A673 (cell line): ENCODE measurements at regions not wholly inside any gene's neighbourhood (a gene's known extent, or its start where the extent isn't known, plus 50 kb on each side); places are given as distances from the start of the nearest gene placed in this dataset.

Experiments
- BruUV-seq: library from RNA; stranded (reverse); fragments of 400-500 nt; replicated peaks from 2 replicates; lab custom pipeline; 2021; lab: Mats Ljungman, UMichigan
- CTCF ChIA-PET: fragments of 300-600 bp; sonication (Branson Sonifier 250); formaldehyde crosslinking; loops from one replicate; lab custom pipeline; 2022; ENCODE audit warnings: antibody characterized with exemption; lab: Charles Lee
- POLR2A ChIA-PET: fragments of 300-600 bp; sonication (Branson Sonifier 250); formaldehyde crosslinking; loops from one replicate; lab custom pipeline; 2022; ENCODE audit warnings: antibody characterized with exemption; ENCODE audit not compliant: low non-redundant PET; lab: Charles Lee
- DNase-seq: peaks from one replicate; pipeline ENCODE4 v3.0.0-alpha.2; 2015; ENCODE audit warnings: low spot score
- H3K27ac ChIP-seq: fragments of 200-600 bp; sonication (generic); 2 replicates; pipeline ENCODE4 v1.5.1; 2016; ENCODE audit warnings: mixed run types, low read depth, mild to moderate bottlenecking, mixed read lengths, antibody characterized with exemption, low read length; ENCODE audit not compliant: poor library complexity, severe bottlenecking
- H3K27me3 ChIP-seq: fragments of 200-600 bp; sonication (generic); replicated peaks from 2 replicates; pipeline ENCODE4 v1.6.1; 2017; ENCODE audit warnings: mixed run types, low read depth, mild to moderate bottlenecking, mixed read lengths, antibody characterized with exemption, low read length; ENCODE audit not compliant: insufficient read depth, poor library complexity
- H3K36me3 ChIP-seq: fragments of 200-600 bp; sonication (generic); 2 replicates; pipeline ENCODE4 v1.6.1; 2016; ENCODE audit warnings: mixed run types, mild to moderate bottlenecking, mixed read lengths, antibody characterized with exemption, low read length; ENCODE audit not compliant: insufficient read depth, poor library complexity, severe bottlenecking
- H3K4me1 ChIP-seq: fragments of 200-600 bp; sonication (generic); 2 replicates; pipeline ENCODE4 v1.6.1; 2017; ENCODE audit warnings: mixed run types, mild to moderate bottlenecking, mixed read lengths, antibody characterized with exemption, low read length; ENCODE audit not compliant: insufficient read depth, poor library complexity, severe bottlenecking
- H3K4me3 ChIP-seq: fragments of 200-600 bp; sonication (generic); 2 replicates; pipeline ENCODE4 v1.5.1; 2016; ENCODE audit warnings: low read depth, mixed run types, mild to moderate bottlenecking, mixed read lengths, low read length; ENCODE audit not compliant: poor library complexity, severe bottlenecking
- H3K9me3 ChIP-seq: fragments of 200-600 bp; sonication (generic); 2 replicates; pipeline ENCODE4 v1.6.1; 2016; ENCODE audit warnings: mixed run types, low read depth, mild to moderate bottlenecking, mixed read lengths, antibody characterized with exemption, low read length; ENCODE audit not compliant: poor library complexity, severe bottlenecking
- EZH2 ChIP-seq: fragments of 200-600 bp; sonication (generic); IDR thresholded peaks from 2 replicates; pipeline ENCODE4 v1.6.1; 2017; ENCODE audit warnings: borderline replicate concordance, low read depth, mild to moderate bottlenecking, mixed read lengths, antibody characterized with exemption, low read length; ENCODE audit not compliant: poor library complexity, severe bottlenecking
- intact Hi-C: fragments of 100-400 bp; cut with micrococcal nuclease; formaldehyde crosslinking; loops from one replicate; pipeline ENCODE4 v1.10.0; 2022; ENCODE audit not compliant: unreplicated experiment
- TF ChIP-seq, protein P1 (sequence below): fragments of 300-800, 200-600 bp; sonication (generic); conservative IDR thresholded peaks from 2 replicates; pipeline ENCODE4 v1.5.1; 2017; ENCODE audit warnings: low read depth, mild to moderate bottlenecking, antibody characterized with exemption, low read length, moderate library complexity, mixed read lengths

DNA sequence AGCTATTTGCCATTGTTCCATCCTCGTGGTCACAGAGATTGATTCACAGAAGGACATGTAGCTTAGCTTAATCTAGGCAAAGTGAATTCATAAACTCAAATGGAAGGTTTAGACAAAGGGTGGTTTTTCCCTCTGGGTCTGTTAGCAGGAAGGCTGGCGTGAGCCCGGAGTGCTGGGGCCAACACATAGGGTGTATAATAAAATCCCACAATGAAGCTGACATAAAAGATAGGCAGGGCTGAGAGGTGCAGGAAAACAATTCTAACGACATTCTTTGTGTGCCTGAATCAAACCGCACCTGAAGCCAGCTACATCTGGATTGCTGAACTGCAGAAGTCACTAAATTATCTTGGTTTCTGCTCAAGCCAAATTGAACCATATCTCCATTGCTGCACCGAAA lies 173.9 kb downstream of the MAF start:
- H3K9me3 ChIP-seq = peaks cover 2% of the 10 kb centered on the region
- no peak for TF ChIP-seq EZH2
- TF ChIP-seq, protein P1, sequence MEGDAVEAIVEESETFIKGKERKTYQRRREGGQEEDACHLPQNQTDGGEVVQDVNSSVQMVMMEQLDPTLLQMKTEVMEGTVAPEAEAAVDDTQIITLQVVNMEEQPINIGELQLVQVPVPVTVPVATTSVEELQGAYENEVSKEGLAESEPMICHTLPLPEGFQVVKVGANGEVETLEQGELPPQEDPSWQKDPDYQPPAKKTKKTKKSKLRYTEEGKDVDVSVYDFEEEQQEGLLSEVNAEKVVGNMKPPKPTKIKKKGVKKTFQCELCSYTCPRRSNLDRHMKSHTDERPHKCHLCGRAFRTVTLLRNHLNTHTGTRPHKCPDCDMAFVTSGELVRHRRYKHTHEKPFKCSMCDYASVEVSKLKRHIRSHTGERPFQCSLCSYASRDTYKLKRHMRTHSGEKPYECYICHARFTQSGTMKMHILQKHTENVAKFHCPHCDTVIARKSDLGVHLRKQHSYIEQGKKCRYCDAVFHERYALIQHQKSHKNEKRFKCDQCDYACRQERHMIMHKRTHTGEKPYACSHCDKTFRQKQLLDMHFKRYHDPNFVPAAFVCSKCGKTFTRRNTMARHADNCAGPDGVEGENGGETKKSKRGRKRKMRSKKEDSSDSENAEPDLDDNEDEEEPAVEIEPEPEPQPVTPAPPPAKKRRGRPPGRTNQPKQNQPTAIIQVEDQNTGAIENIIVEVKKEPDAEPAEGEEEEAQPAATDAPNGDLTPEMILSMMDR = no peak
- intact Hi-C loops = no loop called here
- no peaks in the 10 kb centered on the region for H3K4me1 ChIP-seq
- DNase-seq = no peak
- H3K27me3 ChIP-seq = no peaks in the 10 kb centered on the region
- ChIA-PET CTCF (no interaction called here), POLR2A (no interaction called here)
- H3K4me3 ChIP-seq = no peak overlapping the region
- H3K36me3 ChIP-seq = no peaks in the 10 kb centered on the region
- BruUV-seq = no TSS peak
- no peak overlapping the region for H3K27ac ChIP-seq

DNA sequence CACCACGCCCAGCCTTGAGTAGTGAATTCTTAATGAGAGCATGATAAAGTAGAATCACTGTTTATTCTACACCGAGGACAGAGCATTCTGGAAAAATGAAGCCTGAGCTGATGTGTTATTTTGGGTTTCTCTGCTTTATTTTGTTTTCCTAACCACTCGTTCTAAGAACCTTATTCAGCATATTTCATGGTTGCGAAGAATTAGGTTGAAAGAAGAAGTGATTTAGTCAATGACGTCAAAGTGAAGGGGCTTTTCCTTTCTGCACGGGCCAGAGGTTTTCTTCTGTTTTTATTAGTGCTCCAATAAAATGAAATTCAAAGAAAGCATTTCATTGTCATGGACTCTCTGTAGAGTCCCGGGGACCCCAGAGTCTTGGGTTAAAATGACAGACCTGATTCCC lies 178.5 kb downstream of the MAF start:
- peaks cover 2% of the 10 kb centered on the region for H3K9me3 ChIP-seq
- ChIA-PET POLR2A (no interaction called here), CTCF (interaction anchor here (0.7 kb wide), 1 partner anchor 169 kb away, joined by 4 read pairs; no protein-coding TSS in a partner anchor)
- DNase-seq = no peak
- H3K4me1 ChIP-seq = no peaks in the 10 kb centered on the region
- no TSS peak for BruUV-seq
- no peak overlapping the region for H3K4me3 ChIP-seq
- intact Hi-C loops = no loop called here
- H3K27me3 ChIP-seq = no peaks in the 10 kb centered on the region
- H3K36me3 ChIP-seq = no peaks in the 10 kb centered on the region
- no peak for TF ChIP-seq EZH2
- TF ChIP-seq, protein P1 = no peak
- no peak overlapping the region for H3K27ac ChIP-seq

GRCh38 chr16:79421126-79421525 lies 179.4 kb downstream of the MAF start:
- Histone ChIP-seq H3K9me3 (peaks cover 2% of the 10 kb centered on the region), H3K27ac (no peak overlapping the region), H3K4me1 (no peaks in the 10 kb centered on the region), H3K36me3 (no peaks in the 10 kb centered on the region), H3K27me3 (no peaks in the 10 kb centered on the region), H3K4me3 (no peak overlapping the region)
- POLR2A ChIA-PET = no interaction called here
- intact Hi-C loops = no loop called here
- no peak for DNase-seq
- CTCF ChIA-PET = no interaction called here
- BruUV-seq = no TSS peak
- TF ChIP-seq EZH2 = no peak
- TF ChIP-seq, protein P1 = no peak
